ENCODE measurements at regions not wholly inside any gene's neighbourhood (a gene's known extent, or its start where the extent isn't known, plus 50 kb on each side); places are given as distances from the start of the nearest gene placed in this dataset.

GRCh38 chr12:125949471-125949870 is 884.2 kb downstream of the AACS start:
- WGBS, 2 experiments (ENCODE audit: extremely low coverage in 1 of 2, insufficient coverage in 1 of 2, insufficient read length in 1 of 2, insufficient replicate concordance in 2 of 2, low coverage in 1 of 2, low lambda C conversion rate in 2 of 2, missing lambda C conversion rate in 1 of 2): 90% methylated on average over 7 of the region's 7 CpGs; no CpG with 5 or more reads in 1 of the 2 experiments
- Histone ChIP-seq H3K27ac (ENCODE audit: low read depth, low read length) (no peak overlapping the region), H3K23me2 (ENCODE audit: low read depth, low read length) (peaks cover 1% of the 10 kb centered on the region; the same call in 1 of the 2 replicates), H3K18ac (ENCODE audit: extremely low read depth, low read length) (no peak overlapping the region), H3K4ac (replicated peaks; ENCODE audit: insufficient read length, low read depth, low read length) (no peak overlapping the region), H3K36me3 (ENCODE audit: control insufficient read depth in 2 of 4, insufficient read depth in 4 of 4, low read length in 3 of 4) (peaks cover 0 to 2% (median 0%) of the 10 kb centered on the region in 4 experiments; a peak in 1 of 8 replicates), H2AFZ (ENCODE audit: low read length) (no peak overlapping the region), H3K4me1 (replicated peaks in 1 of 4; ENCODE audit: control insufficient read depth in 3 of 4, insufficient read depth in 4 of 4, low read length in 3 of 4) (peaks cover 0 to 1% (median 0%) of the 10 kb centered on the region in 4 experiments; a peak in 2 of 7 replicates), H2BK12ac (ENCODE audit: low read depth, low read length) (no peak overlapping the region), H4K5ac (ENCODE audit: insufficient read length, low read depth, low read length) (no peak overlapping the region), H3K9ac (replicated peaks in 1 of 4; ENCODE audit: extremely low read depth in 1 of 4, low read depth in 3 of 4, low read length in 3 of 4) (no peak overlapping the region), H4K91ac (replicated peaks; ENCODE audit: insufficient read length, low read length) (no peak overlapping the region), H3K79me2 (ENCODE audit: control insufficient read depth in 1 of 2, insufficient read depth in 2 of 2, low read length in 2 of 2) (no peaks in the 10 kb centered on the region), H2BK20ac (ENCODE audit: low read length) (no peak overlapping the region), H3K23ac (ENCODE audit: insufficient read length) (no peak overlapping the region), H2BK120ac (replicated peaks; ENCODE audit: low read depth, low read length) (no peak overlapping the region), H4K8ac (ENCODE audit: extremely low read depth, insufficient read depth, low read length) (no peak overlapping the region), H3K14ac (ENCODE audit: insufficient read length) (no peak overlapping the region), H3K79me1 (ENCODE audit: low read depth, low read length) (no peaks in the 10 kb centered on the region), H3K4me3 (ENCODE audit: extremely low read depth in 1 of 4, insufficient read depth in 2 of 4, low read depth in 3 of 4, low read length in 4 of 4) (no peak overlapping the region), H2BK15ac (ENCODE audit: low read length) (no peak overlapping the region), H3K56ac (replicated peaks; ENCODE audit: insufficient read length, low read depth, low read length) (no peak overlapping the region), H3K27me3 (replicated peaks in 1 of 4; ENCODE audit: control insufficient read depth in 3 of 4, extremely low read depth in 1 of 4, insufficient read depth in 3 of 4, low read length in 3 of 4) (no peaks in the 10 kb centered on the region), H4K20me1 (replicated peaks in 1 of 2; ENCODE audit: control insufficient read depth in 1 of 2, insufficient read depth in 2 of 2, low read length in 2 of 2) (no peaks in the 10 kb centered on the region), H3K9me3 (ENCODE audit: insufficient read depth in 2 of 2, low read depth in 1 of 2, low read length in 1 of 2) (no peaks in the 10 kb centered on the region), H2BK5ac (ENCODE audit: low read depth, low read length) (no peak overlapping the region), H3K4me2 (ENCODE audit: insufficient read depth in 1 of 2, low read depth in 2 of 2, low read length in 2 of 2) (no peak overlapping the region), H2AK5ac (ENCODE audit: low read depth, low read length) (no peak overlapping the region)
- DNase-seq (ENCODE audit: low read depth in 1 of 2, low spot score in 2 of 2): no peak
- FAIRE-seq: no peak
- CTCF ChIA-PET (ENCODE audit: partially characterized antibody): interaction anchor here (1.1 kb wide), 1 partner anchor 194 kb away, joined by 5 read pairs; no protein-coding TSS in a partner anchor
- POLR2A ChIA-PET (ENCODE audit: partially characterized antibody): no interaction called here
- TF ChIP-seq GABPA (IDR thresholded peaks at IDR 0.05; ENCODE audit: borderline replicate concordance, insufficient read depth, low read length) (no peak), POU5F1 (IDR thresholded peaks at IDR 0.05; ENCODE audit: low read depth, low read length) (no peak), SIN3A (conservative IDR thresholded peaks at IDR 0.05 in 1 of 2, IDR thresholded peaks at IDR 0.05 in 1 of 2; ENCODE audit: low read depth in 1 of 2, low read length in 2 of 2) (no peak), SP2 (IDR thresholded peaks at IDR 0.05; ENCODE audit: low read length) (no peak), CHD2 (IDR thresholded peaks at IDR 0.05; ENCODE audit: low read length) (no peak), SAP30 (IDR thresholded peaks at IDR 0.05; ENCODE audit: insufficient read depth, insufficient replicate concordance, low read length) (no peak), CTCF (IDR thresholded peaks at IDR 0.05; ENCODE audit: control extremely low read depth in 1 of 3, insufficient read depth in 1 of 3, low read depth in 1 of 3, low read length in 3 of 3) (no peak), E2F6 (IDR thresholded peaks at IDR 0.05) (no peak), SP4 (IDR thresholded peaks at IDR 0.05; ENCODE audit: low read length) (no peak), ATF3 (IDR thresholded peaks at IDR 0.05; ENCODE audit: insufficient read depth, low read depth, low read length) (no peak)
